ENCODE measurements at regions not wholly inside any gene's neighbourhood (a gene's known extent, or its start where the extent isn't known, plus 50 kb on each side); places are given as distances from the start of the nearest gene placed in this dataset.

DNA sequence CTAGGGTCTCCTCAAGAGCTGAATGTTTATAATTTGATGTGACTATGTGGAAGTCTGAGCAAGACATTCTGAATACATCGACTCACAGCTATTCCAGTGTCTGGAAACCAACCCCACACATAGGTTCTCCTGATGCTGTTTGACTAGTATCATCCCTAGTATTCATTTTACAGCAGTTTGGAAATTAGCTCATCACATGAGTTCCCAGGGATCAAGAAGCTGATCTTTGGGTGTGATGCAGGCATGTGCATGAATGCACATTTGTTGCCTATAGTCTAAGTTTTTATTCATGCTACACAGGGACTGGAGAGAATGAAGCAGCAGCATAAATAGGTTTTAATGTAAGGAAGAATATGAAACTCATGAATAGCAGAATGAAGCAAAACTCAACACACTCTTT is 284.3 kb upstream of the SPRED2 start:
- DNase-seq, result no peak

GRCh38 chr2:65715323-65715722 is 282.9 kb upstream of the SPRED2 start:
- no peak for DNase-seq

DNA sequence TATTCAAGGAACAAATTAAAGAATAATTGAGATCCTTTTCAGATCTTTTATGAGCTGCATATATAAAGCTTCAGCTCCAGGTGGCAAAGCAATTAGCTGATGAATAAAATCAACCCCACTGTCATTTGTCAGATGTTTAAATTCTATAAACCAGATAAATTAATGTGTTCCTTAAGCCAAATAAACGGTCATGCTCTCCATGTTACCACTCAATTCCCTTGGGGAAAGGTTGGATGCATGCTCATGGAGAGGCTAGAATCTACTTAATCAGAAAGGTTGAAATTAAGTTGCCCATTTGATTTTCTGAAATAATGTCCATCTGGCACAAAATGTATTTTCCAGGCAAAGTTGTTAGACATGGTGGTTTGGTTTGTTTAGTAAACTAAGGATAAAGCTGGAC is 282.5 kb upstream of the SPRED2 start:
- DNase-seq, result no peak

DNA sequence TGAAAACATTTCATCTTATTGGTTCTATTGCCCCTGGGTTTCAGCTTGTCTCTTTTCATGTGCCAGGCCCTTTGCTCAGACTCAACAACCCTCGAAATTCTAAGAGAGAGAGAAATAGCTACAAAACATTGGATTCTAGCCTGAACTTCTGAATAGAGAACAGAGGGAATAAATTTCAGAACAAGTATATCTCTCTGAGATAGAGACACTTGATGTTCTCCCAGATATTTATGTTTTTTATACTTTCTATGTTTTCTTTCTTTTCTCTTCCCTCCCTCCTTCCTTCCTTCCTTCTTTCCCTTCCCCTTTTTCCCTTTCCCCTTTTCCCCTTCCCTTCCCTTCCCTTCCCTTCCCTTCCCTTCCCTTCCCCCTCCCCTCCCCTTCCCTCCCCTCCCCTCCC is 279.5 kb upstream of the SPRED2 start:
- no peak for DNase-seq

- no peak for DNase-seq
Observed at GRCh38 chr2:65710779-65711295, 278.4 kb upstream of the SPRED2 start.

- no peak for DNase-seq
Observed at GRCh38 chr2:65710356-65710755, 278.0 kb upstream of the SPRED2 start.

DNA sequence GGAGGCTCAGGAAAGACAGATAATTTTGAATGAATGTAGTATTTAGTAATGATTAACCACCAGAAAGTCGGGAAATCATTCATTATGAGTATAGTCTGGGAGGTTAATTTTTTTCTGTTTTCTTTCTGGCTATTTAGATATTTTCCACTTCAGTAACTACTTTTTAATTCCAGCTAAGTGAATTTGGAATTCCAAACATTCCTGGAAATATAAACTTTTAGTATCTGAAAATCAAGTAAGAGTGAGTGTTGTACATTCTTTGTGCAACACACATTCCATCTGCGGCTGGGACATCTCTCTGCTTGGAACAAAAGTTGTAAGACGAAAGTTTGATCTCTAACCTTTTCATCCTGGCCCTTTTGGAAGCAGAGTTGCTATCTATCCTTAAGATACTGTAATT is 275.7 kb upstream of the SPRED2 start:
- no peak for DNase-seq

DNA sequence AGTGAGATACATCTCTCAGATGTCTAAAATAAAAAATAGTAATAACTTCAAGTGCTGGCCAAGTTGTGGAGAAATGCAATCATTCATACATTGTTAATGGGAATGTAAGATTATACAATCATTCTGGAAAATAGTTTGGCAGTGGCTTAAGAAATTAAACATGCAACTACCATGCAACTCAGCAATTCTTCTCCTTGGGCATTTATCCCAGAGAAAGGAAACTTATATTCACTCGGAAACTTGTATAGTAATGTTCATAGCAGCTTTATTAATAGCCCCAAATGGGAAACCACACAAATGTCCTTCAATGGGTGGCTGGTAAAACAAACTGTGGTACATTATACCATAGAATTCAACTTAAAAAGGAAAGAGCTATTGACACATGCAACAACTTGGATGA is 274.0 kb upstream of the SPRED2 start:
- no peak for DNase-seq

GRCh38 chr2:65701191-65701590 is 268.8 kb upstream of the SPRED2 start:
- no peak for DNase-seq

- no peak for DNase-seq
Observed at GRCh38 chr2:65700720-65701119, 268.3 kb upstream of the SPRED2 start.

DNA sequence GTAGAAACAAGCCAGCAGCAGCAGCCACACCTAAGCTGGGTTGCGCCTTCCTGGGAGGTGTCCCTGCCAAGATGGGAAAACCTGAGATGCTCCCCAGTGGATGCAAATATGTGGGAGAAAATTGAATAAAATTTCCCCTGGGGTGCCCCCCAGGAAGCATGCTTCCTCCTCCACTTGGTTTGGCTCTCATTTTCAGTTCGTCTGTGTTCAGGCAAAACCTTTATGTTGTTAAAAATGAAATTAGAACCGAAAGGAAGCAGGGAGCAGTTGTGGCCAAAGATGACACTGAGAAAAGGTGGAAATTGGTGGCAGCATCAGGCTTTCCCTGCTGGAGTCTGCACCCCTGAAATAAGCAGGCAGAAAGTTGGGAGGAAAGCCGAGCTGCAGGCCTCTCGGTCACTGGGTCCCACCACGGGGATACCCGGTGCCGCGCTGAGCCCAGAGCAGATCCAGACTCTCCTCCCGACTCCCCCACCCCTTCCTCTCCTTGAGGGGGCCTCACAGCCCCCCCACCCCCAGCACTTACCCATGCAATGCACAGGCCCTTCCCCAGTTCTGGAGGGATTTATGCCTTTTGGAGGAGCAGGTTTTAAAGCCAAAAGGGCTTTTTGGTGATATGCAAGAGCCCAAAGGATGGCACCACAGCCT is 267.7 kb upstream of the SPRED2 start:
- no peak for DNase-seq

DNA sequence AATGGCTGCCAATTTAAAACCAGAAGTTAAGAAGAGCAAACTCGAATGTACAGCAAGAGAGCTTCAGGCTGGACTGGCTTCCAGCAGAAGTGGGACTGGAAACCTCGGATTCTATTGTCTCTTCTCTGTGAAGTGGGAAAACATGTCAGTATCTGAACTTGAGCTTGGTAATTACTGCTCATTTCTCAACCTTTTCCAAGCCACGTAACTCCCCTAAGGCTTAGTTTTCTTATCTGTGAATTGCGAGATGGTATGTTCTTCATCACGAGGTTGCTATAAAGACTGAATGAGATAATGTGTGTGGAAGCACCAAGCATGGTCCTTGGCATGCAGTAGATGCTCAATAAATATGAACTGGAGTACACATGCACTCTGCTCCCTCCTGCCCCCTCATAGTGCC is 259.4 kb upstream of the SPRED2 start:
- DNase-seq, result no peak

GRCh38 chr2:65688141-65688886 is 255.9 kb upstream of the SPRED2 start:
- DNase-seq, result no peak

- no peak for DNase-seq
Observed at GRCh38 chr2:65687614-65688013, 255.2 kb upstream of the SPRED2 start.

GRCh38 chr2:65686928-65687521 is 254.6 kb upstream of the SPRED2 start:
- DNase-seq, result no peak

DNA sequence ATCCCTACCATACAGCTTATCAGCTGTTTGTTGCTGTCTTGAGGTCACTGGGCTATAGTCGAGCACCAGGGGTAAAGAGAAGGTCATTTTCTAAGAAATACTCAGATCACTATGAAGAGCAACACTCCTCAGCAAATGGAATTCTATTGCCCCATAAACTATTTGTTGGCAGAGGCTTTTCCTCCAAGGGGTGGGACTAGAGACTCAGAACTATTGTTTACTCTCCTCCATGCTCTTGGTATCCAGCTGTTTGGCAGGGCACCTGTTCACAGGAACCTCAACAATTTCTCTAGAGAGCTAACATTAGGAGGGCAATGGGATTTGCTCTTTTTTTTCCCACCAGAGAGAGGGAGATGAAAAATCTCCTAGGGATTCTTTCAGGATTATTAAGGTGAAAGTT is 249.1 kb upstream of the SPRED2 start:
- DNase-seq, result no peak

- no peak for DNase-seq
Observed at GRCh38 chr2:65678779-65679391, 246.5 kb upstream of the SPRED2 start.

GRCh38 chr2:65675350-65675749 is 243.0 kb upstream of the SPRED2 start:
- DNase-seq, result no peak

- no peak for DNase-seq
Observed at GRCh38 chr2:65671670-65672242, 239.4 kb upstream of the SPRED2 start.

DNA sequence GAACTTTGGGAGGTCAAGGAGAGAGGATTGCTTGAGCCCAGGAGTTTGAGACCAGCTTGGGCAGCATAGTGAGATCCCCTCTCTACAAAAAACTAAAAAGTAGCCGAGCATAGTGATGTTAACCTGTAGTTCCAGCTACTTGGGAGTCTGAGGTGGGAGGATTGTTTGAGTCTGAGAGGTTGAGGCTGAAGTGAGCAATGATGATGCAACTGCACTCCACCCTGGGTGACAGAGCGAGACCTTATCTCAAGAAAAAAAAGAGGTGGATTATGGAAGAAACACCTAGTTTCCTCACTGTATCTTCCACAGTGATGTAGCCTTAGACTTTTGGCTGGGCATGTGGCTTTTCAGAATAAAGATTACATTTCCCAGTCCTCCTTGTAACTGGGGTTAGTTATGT is 237.2 kb upstream of the SPRED2 start:
- no peak for DNase-seq

GRCh38 chr2:65668744-65669143 is 236.3 kb upstream of the SPRED2 start:
- no peak for DNase-seq

GRCh38 chr2:65666156-65666725 is 233.8 kb upstream of the SPRED2 start:
- DNase-seq, result no peak

GRCh38 chr2:65664931-65665330 is 232.5 kb upstream of the SPRED2 start:
- DNase-seq, result no peak
